Stimulated activated naive CD8-positive, alpha-beta T cell treated with anti-CD3 and anti-CD28 coated beads, Interleukin-15, amount 100 ng/mL, for 72 hours (primary cell): ENCODE measurements at regions not wholly inside any gene's neighbourhood (a gene's known extent, or its start where the extent isn't known, plus 50 kb on each side); places are given as distances from the start of the nearest gene placed in this dataset.

Experiments
- ATAC-seq: fragments of 150-1000 bp; cut with Tn5 transposase; 2 replicates; pipeline ENCODE4 v1.10.0; 2021; ENCODE audit warnings: mild to moderate bottlenecking, moderate library complexity
- DNase-seq, 2 donors: peaks; one replicate each; pipeline ENCODE4 v3.0.0; 2021 to 2022
- H3K27ac Mint-ChIP-seq, 2 donors: one replicate each; pipeline ENCODE4 v1.8.0; 2022; ENCODE audit warnings: mild to moderate bottlenecking in 2 of 2, mixed read lengths in 2 of 2, moderate library complexity in 2 of 2
- H3K27me3 Mint-ChIP-seq: one replicate; pipeline ENCODE4 v1.8.0; 2022; ENCODE audit warnings: mixed read lengths
- H3K4me1 Mint-ChIP-seq: one replicate; pipeline ENCODE4 v1.8.0; 2022; ENCODE audit warnings: mild to moderate bottlenecking, mixed read lengths
- H3K4me3 Mint-ChIP-seq, 2 donors: one replicate each; pipeline ENCODE4 v1.8.0; 2022; ENCODE audit warnings: mild to moderate bottlenecking in 2 of 2, mixed read lengths in 2 of 2, moderate library complexity in 1 of 2
- H3K9me3 Mint-ChIP-seq, 2 donors: one replicate each; pipeline ENCODE4 v1.8.0; 2022; ENCODE audit warnings: mixed read lengths in 2 of 2

- Mint-ChIP-seq H3K9me3 (no peaks in the 10 kb centered on the region), H3K4me1 (no peaks in the 10 kb centered on the region), H3K27ac (no peak overlapping the region), H3K4me3 (no peak overlapping the region), H3K27me3 (no peaks in the 10 kb centered on the region)
- ATAC-seq, result no peak
- no peak for DNase-seq
Observed at GRCh38 chr3:146845361-146845760, 240.2 kb upstream of the PLSCR5 start.

- ATAC-seq, result no peak
- no peak for DNase-seq
- H3K4me1 Mint-ChIP-seq, result no peaks in the 10 kb centered on the region
- no peak overlapping the region for H3K4me3 Mint-ChIP-seq
- H3K27ac Mint-ChIP-seq, result no peak overlapping the region
- H3K27me3 Mint-ChIP-seq, result no peaks in the 10 kb centered on the region
- H3K9me3 Mint-ChIP-seq, result no peaks in the 10 kb centered on the region
Observed at GRCh38 chr3:146843476-146843875, 238.3 kb upstream of the PLSCR5 start.

- Mint-ChIP-seq H3K27me3 (no peaks in the 10 kb centered on the region), H3K4me3 (no peak overlapping the region), H3K27ac (no peak overlapping the region), H3K9me3 (peaks cover 0 to 7% of the 10 kb centered on the region in 2 donors), H3K4me1 (no peaks in the 10 kb centered on the region)
- no peak for DNase-seq
- no peak for ATAC-seq
Observed at GRCh38 chr3:146839727-146840375, 234.7 kb upstream of the PLSCR5 start.

- Mint-ChIP-seq H3K4me3 (no peak overlapping the region), H3K9me3 (peaks cover 0 to 7% of the 10 kb centered on the region in 2 donors), H3K4me1 (no peaks in the 10 kb centered on the region), H3K27me3 (no peaks in the 10 kb centered on the region), H3K27ac (no peak overlapping the region)
- ATAC-seq (no peak), DNase-seq (no peak)
Observed at GRCh38 chr3:146838221-146838620, 233.1 kb upstream of the PLSCR5 start.

- H3K4me3 Mint-ChIP-seq, result no peak overlapping the region
- H3K27ac Mint-ChIP-seq, result no peak overlapping the region
- H3K27me3 Mint-ChIP-seq, result no peaks in the 10 kb centered on the region
- H3K9me3 Mint-ChIP-seq, result peaks cover 0 to 7% of the 10 kb centered on the region in 2 donors
- no peaks in the 10 kb centered on the region for H3K4me1 Mint-ChIP-seq
- no peak for ATAC-seq
- DNase-seq, result no peak
Observed at GRCh38 chr3:146834917-146835316, 229.8 kb upstream of the PLSCR5 start.

- DNase-seq, result no peak
- Mint-ChIP-seq H3K27ac (no peak overlapping the region), H3K4me1 (no peaks in the 10 kb centered on the region), H3K9me3 (peaks cover 0 to 3% of the 10 kb centered on the region in 2 donors), H3K4me3 (no peak overlapping the region), H3K27me3 (no peaks in the 10 kb centered on the region)
- no peak for ATAC-seq
Observed at GRCh38 chr3:146832857-146833458, 227.8 kb upstream of the PLSCR5 start.

- no peaks in the 10 kb centered on the region for H3K9me3 Mint-ChIP-seq
- H3K27me3 Mint-ChIP-seq, result no peaks in the 10 kb centered on the region
- ATAC-seq (no peak), DNase-seq (no peak)
- H3K4me3 Mint-ChIP-seq, result no peak overlapping the region
- no peak overlapping the region for H3K27ac Mint-ChIP-seq
- H3K4me1 Mint-ChIP-seq, result no peaks in the 10 kb centered on the region
Observed at GRCh38 chr3:146831659-146832058, 226.5 kb upstream of the PLSCR5 start.

- no peaks in the 10 kb centered on the region for H3K27me3 Mint-ChIP-seq
- no peak for ATAC-seq
- no peak for DNase-seq
- no peaks in the 10 kb centered on the region for H3K4me1 Mint-ChIP-seq
- H3K27ac Mint-ChIP-seq, result no peak overlapping the region
- no peaks in the 10 kb centered on the region for H3K9me3 Mint-ChIP-seq
- no peak overlapping the region for H3K4me3 Mint-ChIP-seq
Observed at GRCh38 chr3:146830231-146830630, 225.1 kb upstream of the PLSCR5 start.

GRCh38 chr3:146827836-146828235 lies 222.7 kb upstream of the PLSCR5 start:
- DNase-seq (no peak), ATAC-seq (no peak)
- Mint-ChIP-seq H3K27me3 (no peaks in the 10 kb centered on the region), H3K4me1 (no peaks in the 10 kb centered on the region), H3K4me3 (no peak overlapping the region), H3K27ac (no peak overlapping the region), H3K9me3 (no peaks in the 10 kb centered on the region)

- Mint-ChIP-seq H3K9me3 (no peaks in the 10 kb centered on the region), H3K4me1 (no peaks in the 10 kb centered on the region), H3K27me3 (no peaks in the 10 kb centered on the region), H3K27ac (no peak overlapping the region), H3K4me3 (no peak overlapping the region)
- no peak for ATAC-seq
- DNase-seq, result no peak
Observed at GRCh38 chr3:146823622-146824021, 218.5 kb upstream of the PLSCR5 start.

GRCh38 chr3:146818866-146819265 lies 213.7 kb upstream of the PLSCR5 start:
- H3K27ac Mint-ChIP-seq, result no peak overlapping the region
- ATAC-seq (no peak), DNase-seq (no peak)
- H3K4me1 Mint-ChIP-seq, result no peaks in the 10 kb centered on the region
- no peaks in the 10 kb centered on the region for H3K9me3 Mint-ChIP-seq
- no peak overlapping the region for H3K4me3 Mint-ChIP-seq
- no peaks in the 10 kb centered on the region for H3K27me3 Mint-ChIP-seq

GRCh38 chr3:146818301-146818700 lies 213.2 kb upstream of the PLSCR5 start:
- DNase-seq (no peak), ATAC-seq (no peak)
- no peak overlapping the region for H3K27ac Mint-ChIP-seq
- no peaks in the 10 kb centered on the region for H3K9me3 Mint-ChIP-seq
- H3K4me1 Mint-ChIP-seq, result no peaks in the 10 kb centered on the region
- H3K27me3 Mint-ChIP-seq, result no peaks in the 10 kb centered on the region
- H3K4me3 Mint-ChIP-seq, result no peak overlapping the region

- Mint-ChIP-seq H3K4me1 (no peaks in the 10 kb centered on the region), H3K27ac (no peak overlapping the region), H3K4me3 (no peak overlapping the region), H3K9me3 (no peaks in the 10 kb centered on the region), H3K27me3 (no peaks in the 10 kb centered on the region)
- ATAC-seq (no peak), DNase-seq (no peak)
Observed at GRCh38 chr3:146817704-146818103, 212.6 kb upstream of the PLSCR5 start.

- ATAC-seq (no peak), DNase-seq (no peak)
- no peaks in the 10 kb centered on the region for H3K4me1 Mint-ChIP-seq
- H3K27ac Mint-ChIP-seq, result no peak overlapping the region
- H3K4me3 Mint-ChIP-seq, result no peak overlapping the region
- no peaks in the 10 kb centered on the region for H3K27me3 Mint-ChIP-seq
- no peaks in the 10 kb centered on the region for H3K9me3 Mint-ChIP-seq
Observed at GRCh38 chr3:146814601-146815315, 209.6 kb upstream of the PLSCR5 start.

GRCh38 chr3:146813496-146813895 lies 208.3 kb upstream of the PLSCR5 start:
- ATAC-seq (no peak), DNase-seq (no peak)
- H3K27ac Mint-ChIP-seq, result no peak overlapping the region
- H3K9me3 Mint-ChIP-seq, result no peaks in the 10 kb centered on the region
- H3K4me3 Mint-ChIP-seq, result no peak overlapping the region
- H3K27me3 Mint-ChIP-seq, result no peaks in the 10 kb centered on the region
- H3K4me1 Mint-ChIP-seq, result no peaks in the 10 kb centered on the region

- H3K9me3 Mint-ChIP-seq, result peaks cover 0 to 4% of the 10 kb centered on the region in 2 donors
- DNase-seq (no peak), ATAC-seq (no peak)
- H3K27me3 Mint-ChIP-seq, result no peaks in the 10 kb centered on the region
- H3K4me3 Mint-ChIP-seq, result no peak overlapping the region
- no peak overlapping the region for H3K27ac Mint-ChIP-seq
- no peaks in the 10 kb centered on the region for H3K4me1 Mint-ChIP-seq
Observed at GRCh38 chr3:146803745-146804144, 198.6 kb upstream of the PLSCR5 start.
